Activated CD8-positive, alpha-beta memory T cell treated with anti-CD3 and anti-CD28 coated beads for 4 hours (primary cell): ENCODE measurements at regions not wholly inside any gene's neighbourhood (a gene's known extent, or its start where the extent isn't known, plus 50 kb on each side); places are given as distances from the start of the nearest gene placed in this dataset.

Source experiments
- DNase-seq, 2 donors: peaks; one replicate each; pipeline ENCODE4 v3.0.0-alpha.2; 2020; ENCODE audit warnings: low read depth in 2 of 2

- DNase-seq: no peak
These were observed 147.5 kb downstream of the METTL4 start for GRCh38 chr18:2423761-2424160.

GRCh38 chr18:2424420-2424819 lies 146.9 kb downstream of the METTL4 start:
- no peak for DNase-seq

GRCh38 chr18:2425426-2426317 lies 145.6 kb downstream of the METTL4 start:
- no peak for DNase-seq

- no peak for DNase-seq
These were observed 141.1 kb downstream of the METTL4 start for GRCh38 chr18:2430191-2430590.

GRCh38 chr18:2431806-2432205 lies 139.5 kb downstream of the METTL4 start:
- no peak for DNase-seq

GRCh38 chr18:2433366-2433765 lies 137.9 kb downstream of the METTL4 start:
- no peak for DNase-seq

- DNase-seq: no peak
These were observed 129.8 kb downstream of the METTL4 start for GRCh38 chr18:2441544-2441943.

GRCh38 chr18:2442006-2442405 lies 129.3 kb downstream of the METTL4 start:
- DNase-seq: no peak

- DNase-seq: no peak
These were observed 128.5 kb downstream of the METTL4 start for GRCh38 chr18:2442726-2443275.

GRCh38 chr18:2444201-2444875 lies 127.0 kb downstream of the METTL4 start:
- DNase-seq: no peak

GRCh38 chr18:2448565-2449151 lies 122.6 kb downstream of the METTL4 start:
- DNase-seq: no peak

- no peak for DNase-seq
These were observed 119.7 kb downstream of the METTL4 start for GRCh38 chr18:2451556-2451955.

- DNase-seq: no peak
These were observed 111.4 kb downstream of the METTL4 start for GRCh38 chr18:2459886-2460285.

- DNase-seq: no peak
These were observed 104.3 kb downstream of the METTL4 start for GRCh38 chr18:2466978-2467377.

GRCh38 chr18:2468051-2468450 lies 103.3 kb downstream of the METTL4 start:
- DNase-seq: no peak

- no peak for DNase-seq
These were observed 99.8 kb downstream of the METTL4 start for GRCh38 chr18:2471523-2471922.

GRCh38 chr18:2478662-2479061 lies 92.6 kb downstream of the METTL4 start:
- no peak for DNase-seq

- DNase-seq: no peak
These were observed 90.8 kb downstream of the METTL4 start for GRCh38 chr18:2480536-2480935.

- no peak for DNase-seq
These were observed 88.4 kb downstream of the METTL4 start for GRCh38 chr18:2482706-2483475.

- DNase-seq: no peak
These were observed 85.3 kb downstream of the METTL4 start for GRCh38 chr18:2485983-2486382.

- DNase-seq: no peak
These were observed 84.9 kb downstream of the METTL4 start for GRCh38 chr18:2486426-2486825.
